DLD1 (cell line): ENCODE measurements at regions not wholly inside any gene's neighbourhood (a gene's known extent, or its start where the extent isn't known, plus 50 kb on each side); places are given as distances from the start of the nearest gene placed in this dataset.

Experiments used
- in situ Hi-C: cut with HindIII; loops from 2 replicates; pipeline ENCODE4 v1.10.0; 2017; ENCODE audit warnings: low sequenced_read_pairs

DNA sequence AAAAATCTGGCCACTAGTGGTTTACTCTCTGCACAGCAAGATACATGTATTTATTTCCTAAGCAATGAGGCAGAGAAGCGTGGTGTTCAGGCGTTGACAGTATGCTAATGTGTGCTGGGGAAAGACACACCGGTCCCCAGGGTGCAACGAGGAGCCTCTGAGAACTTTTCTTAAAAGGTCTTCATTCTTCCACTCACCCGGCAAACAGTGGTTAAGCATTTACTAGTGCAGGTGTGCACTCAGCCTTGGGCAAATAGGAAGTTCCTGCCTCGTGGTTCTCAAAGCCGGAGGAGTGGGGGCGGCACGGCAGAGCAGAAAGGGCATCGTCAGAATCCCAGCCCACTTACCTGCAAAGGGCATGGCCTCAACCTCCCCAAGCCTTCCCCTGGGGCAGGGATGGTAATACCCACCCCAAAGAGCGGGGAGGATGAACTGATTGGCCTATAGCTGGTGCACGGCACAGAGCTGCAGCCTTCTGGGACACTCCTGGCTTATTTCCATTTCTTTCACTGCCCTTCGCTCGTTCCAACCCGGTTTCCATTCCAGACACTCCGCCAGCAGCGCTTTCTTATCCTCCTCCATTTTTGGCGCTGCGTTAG, 184.3 kb upstream of the CTBP2 start:
- in situ Hi-C loops: no loop called here

DNA sequence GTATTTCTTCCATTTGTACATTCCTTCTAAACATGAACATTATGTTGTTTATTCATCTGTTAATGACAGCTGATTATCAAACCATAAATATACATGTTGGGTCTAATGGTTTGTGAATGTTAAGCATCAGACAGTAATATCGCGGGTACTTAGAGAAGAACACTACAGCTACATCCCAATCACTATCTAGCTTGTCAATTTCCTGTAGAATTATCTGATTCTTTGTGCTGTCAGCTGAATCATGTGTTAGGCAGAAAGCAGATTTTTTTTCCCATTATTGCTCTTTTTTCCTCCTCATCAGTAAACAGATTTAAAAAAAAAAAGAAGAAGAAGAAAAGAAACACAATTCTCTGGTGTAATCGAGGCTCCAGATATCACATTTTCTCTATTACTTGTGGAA, 183.6 kb upstream of the CTBP2 start:
- in situ Hi-C loops: no loop called here

DNA sequence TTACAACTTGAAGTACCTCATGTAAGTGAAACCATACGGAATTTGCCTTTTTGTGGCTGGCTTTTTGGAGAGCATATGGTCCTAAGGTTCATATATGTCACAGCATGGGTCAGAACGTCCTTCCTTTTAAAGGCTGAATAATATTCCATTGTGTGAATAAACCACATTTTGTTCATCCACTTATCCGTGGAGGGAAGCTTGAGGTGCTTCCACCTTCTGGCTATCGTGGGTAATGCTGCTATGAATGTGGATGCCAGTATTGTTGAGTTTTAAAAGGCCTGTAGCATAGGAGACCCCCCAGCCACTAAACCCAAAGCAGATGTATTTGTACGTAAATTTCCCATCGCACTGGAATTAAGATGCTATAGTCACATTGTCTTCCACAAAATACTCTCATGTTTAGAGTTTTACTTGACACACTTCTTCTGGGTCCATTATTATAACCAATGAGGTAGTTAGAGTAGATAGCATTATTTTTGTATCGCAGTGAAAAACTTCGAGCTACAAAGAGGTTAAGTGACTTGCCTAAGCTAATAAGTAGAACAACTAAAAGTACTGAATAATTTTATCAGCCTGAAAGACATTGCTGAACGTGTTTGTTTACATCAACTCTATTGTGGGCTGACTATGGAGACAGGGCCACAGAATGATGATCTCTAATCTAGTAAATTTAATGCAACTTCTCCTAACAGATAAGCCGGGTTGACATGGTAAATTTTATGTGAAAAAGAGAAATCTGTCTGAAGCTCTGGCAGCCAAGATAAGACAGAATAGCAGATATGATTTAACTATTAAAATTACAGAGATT, 183.0 kb upstream of the CTBP2 start:
- in situ Hi-C loops: no loop called here

DNA sequence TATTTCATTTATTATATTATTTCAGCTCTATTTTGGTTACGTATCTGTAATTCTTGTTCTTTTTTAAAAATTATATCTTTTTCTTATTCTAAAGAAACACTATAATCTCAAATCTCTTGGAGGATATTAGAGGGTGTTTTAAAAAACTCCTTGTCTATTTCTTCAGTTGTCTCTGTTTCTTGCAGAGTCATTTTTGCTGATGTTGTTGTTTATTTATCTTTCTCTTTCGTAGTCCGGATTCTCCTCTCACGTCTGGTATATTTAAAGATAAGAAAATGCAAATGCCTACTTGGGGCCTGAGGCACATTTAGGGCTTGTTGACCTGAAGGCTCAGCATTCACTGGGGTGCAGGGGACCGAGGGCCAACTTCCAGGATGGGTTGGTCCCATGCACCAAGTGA, 181.2 kb upstream of the CTBP2 start:
- in situ Hi-C loops: no loop called here

DNA sequence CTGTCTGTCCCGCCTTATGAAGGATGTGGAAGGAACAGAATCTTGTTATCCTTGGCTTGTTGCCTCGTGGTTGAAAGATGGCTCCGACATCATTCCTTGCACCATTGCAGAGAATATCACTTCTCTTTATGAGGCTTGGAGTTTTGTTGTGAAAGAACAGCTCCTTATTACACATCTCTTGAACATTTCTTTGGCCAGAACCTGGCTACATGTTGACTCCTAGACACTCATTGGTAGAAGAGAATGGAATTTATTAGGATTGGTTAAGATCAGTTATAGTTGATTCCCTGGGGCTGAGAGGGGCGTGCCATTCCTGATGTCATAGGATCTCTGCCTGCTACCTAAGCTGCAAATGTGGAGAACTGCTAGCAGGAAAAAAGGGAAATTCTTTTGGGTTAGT, 180.5 kb upstream of the CTBP2 start:
- in situ Hi-C loops: no loop called here

DNA sequence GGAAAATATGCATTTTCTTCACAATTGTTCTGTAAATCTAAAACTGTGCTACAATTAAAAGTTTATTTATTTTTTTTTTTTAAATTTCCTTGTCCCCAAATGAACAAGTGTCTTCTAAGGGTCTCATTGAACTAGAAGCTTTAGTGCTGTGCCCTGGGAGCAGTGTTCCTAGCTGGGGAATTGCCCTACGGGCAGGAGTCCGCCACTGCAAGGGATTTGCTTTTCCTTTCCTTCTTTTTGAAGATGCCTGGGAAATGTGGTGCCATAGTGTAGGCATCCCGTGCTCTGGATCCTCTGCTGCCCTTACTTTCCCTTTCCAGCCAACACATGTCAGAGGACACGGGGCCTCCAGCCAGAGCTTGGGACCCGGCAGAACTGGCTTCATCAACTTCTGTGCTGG, 177.1 kb upstream of the CTBP2 start:
- in situ Hi-C loops: no loop called here

DNA sequence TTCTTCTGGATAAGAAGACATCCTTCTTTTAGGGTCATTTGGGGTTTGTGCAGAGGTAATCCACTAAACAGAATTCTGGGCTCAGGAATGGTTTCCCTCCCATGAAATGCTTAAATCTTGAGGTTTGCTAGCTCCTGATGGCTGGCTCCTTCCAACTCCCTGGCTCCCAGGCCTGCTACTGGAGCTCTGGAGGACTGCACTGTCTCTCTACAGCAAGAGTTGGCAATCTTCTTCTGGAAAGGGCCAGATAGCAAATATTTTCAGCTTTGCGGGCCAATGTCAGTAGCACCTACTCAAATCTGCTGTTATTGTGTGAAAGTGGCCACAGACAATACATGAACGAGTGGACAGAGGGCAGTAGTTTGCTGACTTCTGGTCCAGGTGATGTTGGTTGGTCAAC, 174.2 kb upstream of the CTBP2 start:
- in situ Hi-C loops: no loop called here

DNA sequence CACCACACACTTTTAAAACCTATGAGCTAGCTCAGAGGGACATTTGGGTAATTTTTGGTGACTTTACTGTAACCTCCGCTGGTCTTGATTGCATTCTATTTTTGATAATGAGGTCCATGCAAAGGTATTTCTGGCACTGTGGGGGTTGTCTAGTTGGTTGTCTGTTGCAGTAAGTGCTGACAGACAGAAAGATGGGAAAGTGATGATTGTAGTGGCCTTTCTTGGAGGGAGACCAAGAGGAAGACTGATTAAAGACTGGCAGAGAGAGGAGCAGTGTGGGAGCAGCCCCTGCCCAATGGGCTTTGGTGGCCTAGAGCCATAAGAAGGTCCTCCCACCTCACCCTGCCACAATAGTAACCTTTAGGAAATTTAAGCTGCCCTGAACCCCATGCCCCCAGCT, 173.4 kb upstream of the CTBP2 start:
- in situ Hi-C loops: no loop called here

DNA sequence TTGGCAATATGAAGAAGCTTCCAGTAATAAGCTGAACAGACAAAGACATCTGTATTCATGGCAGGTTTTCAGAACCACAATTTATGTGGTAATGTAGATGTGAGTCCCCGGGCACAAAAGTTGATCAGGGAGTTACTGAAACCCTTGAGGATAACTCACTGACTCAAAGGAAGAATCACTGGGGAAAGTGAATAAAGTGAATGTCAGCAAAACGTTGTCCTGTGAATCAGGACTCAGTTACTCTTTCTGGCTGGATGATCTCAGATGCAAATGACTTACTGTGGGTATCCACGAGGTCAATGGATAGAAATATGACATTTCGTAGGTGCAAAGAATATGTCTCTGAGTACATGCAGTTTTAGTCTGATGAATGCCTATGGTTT, 172.8 kb upstream of the CTBP2 start:
- in situ Hi-C loops: no loop called here

DNA sequence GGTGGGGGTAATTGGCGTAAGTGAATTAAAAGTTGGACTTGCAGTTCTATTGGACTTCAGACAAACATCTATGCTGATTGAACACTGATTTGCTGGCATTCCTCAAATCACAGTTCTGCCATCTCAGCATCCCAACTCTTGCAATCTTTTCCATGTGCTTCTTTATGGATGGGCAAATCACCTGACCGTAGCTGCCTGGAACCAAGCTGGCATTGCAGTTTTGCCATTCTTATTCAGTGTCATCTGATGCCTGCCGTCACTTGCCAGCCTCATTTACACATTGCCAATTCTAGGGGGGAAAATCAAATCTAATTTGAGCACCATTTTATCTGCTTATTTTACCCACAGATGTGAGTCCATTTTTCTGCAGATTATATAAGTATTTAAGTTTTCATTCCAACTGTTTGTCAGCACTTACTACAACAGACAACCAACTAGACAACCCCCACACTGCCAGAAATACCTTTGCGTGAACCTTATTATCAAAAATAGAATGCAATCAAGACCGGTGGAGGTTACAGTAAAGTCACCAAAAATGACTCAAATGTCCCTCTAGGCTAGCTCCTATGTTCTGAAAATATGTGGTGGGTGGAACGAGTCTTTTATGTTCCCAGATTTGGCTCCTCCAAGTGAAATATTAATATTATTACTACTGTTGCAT, 172.3 kb upstream of the CTBP2 start:
- in situ Hi-C loops: no loop called here

DNA sequence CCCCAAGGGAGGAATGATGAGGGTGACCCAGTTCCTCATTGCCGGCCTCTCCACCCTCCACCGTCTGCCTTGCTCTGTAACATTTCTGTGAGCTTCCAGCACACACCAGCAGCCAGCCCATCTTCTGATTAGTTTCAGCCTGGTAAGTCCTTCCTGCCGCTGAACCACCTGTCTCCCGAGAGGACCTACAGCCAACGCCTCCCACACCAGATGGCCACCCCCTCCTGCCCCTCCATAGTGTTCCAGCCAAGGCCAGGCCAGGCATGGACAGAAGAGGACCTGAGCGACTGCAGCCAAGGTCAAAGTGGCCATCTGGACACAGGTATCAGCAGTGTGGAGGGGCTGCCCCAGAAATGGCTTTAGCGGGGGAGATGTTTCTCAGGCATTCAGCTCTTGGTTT, 170.7 kb upstream of the CTBP2 start:
- in situ Hi-C loops: no loop called here

DNA sequence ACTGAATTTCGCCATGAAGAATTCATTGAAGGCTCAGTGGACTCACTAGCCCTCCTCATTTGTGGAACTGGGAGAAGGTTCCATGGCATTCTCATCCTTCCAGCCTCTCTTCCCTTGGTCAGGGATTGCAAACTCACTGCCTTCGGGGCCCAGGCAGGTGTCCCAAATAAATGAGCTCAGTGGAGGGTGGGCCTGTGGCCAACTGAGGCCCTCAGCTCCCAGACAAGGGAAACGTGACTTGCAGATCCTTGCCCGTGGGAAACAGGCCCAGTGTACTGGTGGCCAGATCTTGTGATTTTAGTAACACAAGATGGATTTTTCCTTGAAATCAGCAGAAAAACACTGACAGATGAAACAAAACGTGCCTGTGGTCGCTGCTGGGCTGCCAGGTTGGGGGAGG, 168.7 kb upstream of the CTBP2 start:
- in situ Hi-C loops: no loop called here

DNA sequence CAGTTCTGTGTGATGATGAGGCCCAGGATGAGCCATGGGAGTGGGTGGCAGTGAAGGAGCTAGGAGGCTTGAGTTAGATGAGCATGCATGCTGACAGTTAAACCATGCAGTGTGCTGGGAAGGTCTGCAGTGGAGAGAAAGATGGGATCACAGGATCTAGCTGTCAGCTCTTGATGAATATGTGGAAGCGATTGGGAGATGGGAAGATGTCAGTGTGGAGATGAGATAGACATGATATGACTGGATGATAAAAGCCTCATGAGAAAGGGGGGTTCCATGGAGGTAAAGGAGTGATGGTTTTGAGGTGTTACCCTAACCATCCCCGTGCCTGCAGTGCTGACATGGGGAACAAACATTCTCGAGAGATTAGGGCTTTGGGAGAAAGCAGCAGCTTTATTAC, 165.0 kb upstream of the CTBP2 start:
- in situ Hi-C loops: no loop called here

DNA sequence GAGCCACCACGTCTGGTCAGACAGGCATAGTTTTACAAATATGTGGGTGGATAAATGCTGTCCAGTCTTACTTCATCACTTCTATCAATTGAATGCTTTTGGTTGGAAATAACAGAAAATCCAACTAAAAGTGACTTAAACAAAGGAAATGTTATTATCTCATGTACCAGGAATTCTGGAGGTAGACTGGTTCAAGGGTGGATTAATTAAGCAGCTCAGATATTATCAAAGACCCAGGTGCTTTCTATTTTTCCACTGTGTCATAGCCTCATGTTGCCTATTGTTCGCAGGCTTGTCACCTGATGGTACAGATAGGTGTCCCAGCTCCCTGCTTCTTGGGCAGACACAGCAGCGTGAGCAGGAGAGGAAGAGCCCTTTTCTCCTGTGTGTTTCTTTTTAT, 156.1 kb upstream of the CTBP2 start:
- in situ Hi-C loops: no loop called here

DNA sequence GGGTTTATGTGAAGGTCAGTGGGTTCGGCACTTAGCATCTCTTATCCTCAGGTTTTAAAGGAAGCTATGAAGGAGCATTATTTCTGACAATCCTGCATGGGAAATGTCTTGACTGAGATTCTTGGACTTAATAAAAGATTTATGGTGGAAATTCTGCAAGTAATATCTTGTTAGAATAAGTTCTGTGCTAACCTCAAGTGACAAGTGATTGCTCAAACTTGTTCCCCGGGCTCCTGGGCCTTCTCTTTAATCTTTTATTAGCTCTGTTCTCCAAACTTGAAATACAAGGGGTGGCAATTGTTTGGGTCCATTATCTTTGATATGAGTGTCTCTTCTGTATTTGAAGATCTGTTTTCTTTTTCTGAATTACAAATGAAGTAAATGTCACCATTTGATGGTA, 140.6 kb upstream of the CTBP2 start:
- in situ Hi-C loops: no loop called here

DNA sequence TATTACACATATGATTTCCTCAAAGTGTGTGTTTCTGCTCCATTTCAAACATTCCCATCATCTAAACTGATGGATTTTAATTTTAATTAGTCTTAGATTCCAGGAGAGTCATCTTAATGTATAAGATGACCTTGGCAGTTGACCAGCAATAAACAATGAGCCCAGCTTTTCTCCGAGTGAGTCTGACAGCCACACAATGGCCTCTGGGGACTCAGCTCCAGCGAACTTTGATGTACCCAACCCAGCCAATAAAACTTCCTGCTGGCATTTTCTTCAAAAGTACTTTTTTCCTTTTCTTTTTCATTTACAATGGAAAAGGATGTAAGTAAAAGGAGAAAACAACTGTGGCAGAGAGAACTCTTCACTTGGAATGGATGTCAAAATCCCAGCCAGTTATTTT, 139.1 kb upstream of the CTBP2 start:
- in situ Hi-C loops: no loop called here

DNA sequence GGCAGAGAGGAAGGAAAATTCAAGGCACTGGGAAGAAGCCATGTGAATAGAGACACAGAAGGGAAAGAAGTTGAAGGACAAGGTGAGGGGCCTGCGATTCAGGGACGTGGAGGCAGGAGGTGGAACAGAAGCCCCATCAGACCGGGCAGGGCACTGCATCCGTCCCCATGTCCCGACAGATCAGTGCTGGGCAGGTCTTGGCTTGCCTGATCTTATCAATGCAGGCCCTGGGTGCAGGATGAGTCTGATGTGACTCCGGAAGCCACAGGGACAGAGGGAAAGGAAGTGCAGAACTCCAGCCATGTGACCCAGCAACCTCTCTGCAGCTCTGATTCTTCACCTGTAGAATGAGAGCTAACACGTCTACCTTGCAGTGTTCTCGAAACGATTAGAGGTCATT, 136.2 kb upstream of the CTBP2 start:
- in situ Hi-C loops: no loop called here

DNA sequence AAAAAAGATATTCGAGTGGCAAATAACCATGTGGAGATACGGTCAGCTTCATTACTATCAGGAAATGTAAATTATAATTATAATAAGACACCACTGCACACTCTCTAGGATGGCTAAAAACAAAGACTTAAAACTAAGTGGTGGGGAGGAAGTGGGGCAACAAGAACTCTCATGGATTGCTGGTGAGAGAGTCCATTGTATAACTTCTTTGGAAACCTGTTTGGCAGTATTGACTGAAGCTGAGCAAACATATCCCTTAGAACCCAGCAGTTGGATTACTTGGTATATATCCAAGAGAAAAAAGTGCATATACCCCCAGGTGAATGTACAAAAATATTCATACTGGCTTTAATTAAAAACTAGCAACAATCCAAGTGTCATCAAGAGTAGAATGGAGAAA, 133.7 kb upstream of the CTBP2 start:
- in situ Hi-C loops: no loop called here

DNA sequence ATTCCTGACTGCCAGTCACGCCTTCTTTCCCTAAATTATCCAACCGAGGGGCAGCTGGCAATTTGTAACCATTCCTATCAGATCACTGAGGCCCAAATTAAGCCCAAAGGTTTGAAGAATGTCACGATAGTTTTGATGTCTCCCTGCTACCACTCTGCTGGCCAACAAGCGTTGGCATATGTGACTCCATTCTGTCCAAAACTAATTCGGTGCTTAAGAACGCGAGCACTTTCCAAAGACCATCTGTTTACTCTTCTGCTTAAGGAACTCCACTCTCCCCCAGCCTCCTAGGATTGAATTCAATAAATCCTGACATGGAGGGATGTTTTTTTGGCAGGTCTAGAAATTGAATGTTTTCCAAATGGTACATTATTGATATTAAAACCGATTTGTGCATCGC, 131.5 kb upstream of the CTBP2 start:
- in situ Hi-C loops: no loop called here

DNA sequence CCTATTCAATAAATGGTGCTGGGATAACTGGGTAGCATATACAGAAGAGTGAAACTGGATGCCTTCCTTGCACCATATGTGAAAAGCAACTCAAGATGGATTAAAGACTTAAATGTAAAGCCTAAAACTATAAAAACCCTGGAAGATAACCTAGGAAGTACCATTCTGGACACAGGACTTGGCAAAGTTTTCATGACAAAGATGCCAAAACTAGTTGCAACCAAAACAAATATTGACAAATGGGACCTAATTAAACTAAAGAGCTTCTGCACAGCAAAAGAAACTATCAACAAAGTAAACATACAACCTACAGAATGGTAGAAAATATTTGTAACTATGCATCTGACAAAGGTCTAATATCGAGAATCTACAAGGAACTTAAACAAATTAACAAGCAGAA, 129.1 kb upstream of the CTBP2 start:
- in situ Hi-C loops: no loop called here

DNA sequence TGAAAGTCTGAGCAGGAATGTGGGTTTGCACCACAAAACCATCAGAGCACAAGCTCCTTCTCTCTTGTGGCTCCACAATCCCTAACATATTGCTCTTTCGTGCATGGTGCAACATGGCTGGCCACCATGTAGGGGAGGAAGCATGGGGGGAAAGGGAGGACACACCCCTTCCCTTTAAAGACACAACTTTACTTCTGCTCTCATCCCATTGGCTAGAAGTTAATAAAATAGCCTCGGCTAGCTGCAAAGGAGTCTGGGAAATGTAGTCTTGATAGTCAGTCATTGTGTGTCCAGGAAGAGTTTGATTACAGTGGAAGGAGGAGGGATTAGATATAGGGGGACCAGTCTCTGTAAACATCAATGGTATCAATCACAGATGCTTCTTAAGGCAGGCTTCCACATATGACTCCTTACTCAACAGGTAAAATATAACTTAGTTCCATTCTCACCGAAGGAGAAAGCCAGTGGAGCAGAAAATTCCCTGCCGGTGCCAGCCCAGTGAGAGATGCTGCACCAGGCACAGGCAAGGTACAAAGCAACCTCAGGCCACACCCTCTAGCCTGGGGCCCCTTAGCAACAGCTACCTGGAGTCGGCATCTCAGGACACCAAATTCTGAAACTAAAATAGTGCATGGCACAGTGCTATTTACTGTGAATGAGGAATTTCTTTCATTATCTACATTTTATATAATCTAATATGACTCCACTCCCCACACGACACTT, 124.7 kb upstream of the CTBP2 start:
- in situ Hi-C loops: no loop called here
